Cardiac muscle cell (in vitro differentiated cells and primary cell): ENCODE measurements at regions not wholly inside any gene's neighbourhood (a gene's known extent, or its start where the extent isn't known, plus 50 kb on each side); places are given as distances from the start of the nearest gene placed in this dataset.
"Not testable (repeated sequence)": the region's sequence is repeated elsewhere in the genome, so short reads cannot be mapped to it uniquely, and the experiment has no call there.

Source experiments
- DNase-seq, 2 donors: peaks; one replicate each; pipeline versions ENCODE4 v3.0.0 to v3.0.0-alpha.2; 2010 to 2017; ENCODE audit warnings: low read depth in 1 of 2, low spot score in 1 of 2
- H3K27ac ChIP-seq: fragments of 200-600 bp; sonication (generic); 2 replicates; pipeline ENCODE4 v1.5.1; 2016
- H3K27me3 ChIP-seq: fragments of 200-600 bp; sonication (generic); 2 replicates; pipeline ENCODE4 v1.6.0; 2016; ENCODE audit warnings: control low read depth
- H3K36me3 ChIP-seq: fragments of 200-600 bp; sonication (generic); 2 replicates; pipeline ENCODE4 v1.5.1; 2016; ENCODE audit warnings: control low read depth
- H3K4me1 ChIP-seq: fragments of 200-600 bp; sonication (generic); 2 replicates; pipeline ENCODE4 v1.8.1; 2017; ENCODE audit warnings: low read depth, mild to moderate bottlenecking, mixed run types
- H3K4me3 ChIP-seq: fragments of 200-600 bp; sonication (generic); 2 replicates; pipeline ENCODE4 v1.5.1; 2016; ENCODE audit warnings: mild to moderate bottlenecking
- H3K9me3 ChIP-seq: fragments of 200-600 bp; sonication (generic); 2 replicates; pipeline ENCODE4 v1.5.1; 2017; ENCODE audit warnings: low read depth, mild to moderate bottlenecking, control low read depth
- CTCF ChIP-seq: IDR thresholded peaks from 2 replicates; pipeline ENCODE4 v1.5.1; 2012; ENCODE audit warnings: low read depth, mild to moderate bottlenecking, low read length

- Histone ChIP-seq H3K4me3 (no peak overlapping the region), H3K27me3 (peaks cover 6% of the 10 kb centered on the region), H3K9me3 (no peaks in the 10 kb centered on the region), H3K36me3 (no peaks in the 10 kb centered on the region), H3K4me1 (no peaks in the 10 kb centered on the region), H3K27ac (no peak overlapping the region)
- TF ChIP-seq CTCF: no peak
- DNase-seq: no peak
Measured at GRCh38 chr5:169389318-169389717, 88.4 kb upstream of the SLIT3 start.

- H3K9me3 ChIP-seq: no peaks in the 10 kb centered on the region
- DNase-seq: no peak
- H3K4me3 ChIP-seq: no peak overlapping the region
- no peaks in the 10 kb centered on the region for H3K36me3 ChIP-seq
- peaks cover 6% of the 10 kb centered on the region for H3K27me3 ChIP-seq
- H3K4me1 ChIP-seq: no peaks in the 10 kb centered on the region
- TF ChIP-seq CTCF: no peak
- no peak overlapping the region for H3K27ac ChIP-seq
Measured at GRCh38 chr5:169385636-169386035, 84.7 kb upstream of the SLIT3 start.

- Histone ChIP-seq H3K27me3 (peaks cover 6% of the 10 kb centered on the region), H3K27ac (no peak overlapping the region), H3K36me3 (no peaks in the 10 kb centered on the region), H3K4me3 (no peak overlapping the region), H3K9me3 (no peaks in the 10 kb centered on the region), H3K4me1 (no peaks in the 10 kb centered on the region)
- no peak for TF ChIP-seq CTCF
- peak in 1 of 2 donors; percentile 11 for DNase-seq
Measured at GRCh38 chr5:169384661-169385060, 83.7 kb upstream of the SLIT3 start.

GRCh38 chr5:169374761-169375160 is 73.8 kb upstream of the SLIT3 start:
- DNase-seq: no peak

GRCh38 chr5:169374111-169374510 is 73.2 kb upstream of the SLIT3 start:
- no peak for DNase-seq

More at GRCh38 chr5:169374761-169375160, 73.8 kb upstream of the SLIT3 start:
- no peak for TF ChIP-seq CTCF
- Histone ChIP-seq H3K36me3 (no peaks in the 10 kb centered on the region), H3K27me3 (no peaks in the 10 kb centered on the region), H3K4me3 (no peak overlapping the region), H3K4me1 (no peaks in the 10 kb centered on the region), H3K27ac (no peak overlapping the region), H3K9me3 (no peaks in the 10 kb centered on the region)

GRCh38 chr5:169371801-169372200 is 70.9 kb upstream of the SLIT3 start:
- not testable (repeated sequence) for H3K27ac ChIP-seq, H3K9me3 ChIP-seq, H3K36me3 ChIP-seq, H3K27me3 ChIP-seq, H3K4me1 ChIP-seq, DNase-seq, H3K4me3 ChIP-seq

More at GRCh38 chr5:169374111-169374510, 73.2 kb upstream of the SLIT3 start:
- H3K27ac ChIP-seq: no peak overlapping the region
- H3K36me3 ChIP-seq: no peaks in the 10 kb centered on the region
- no peak overlapping the region for H3K4me3 ChIP-seq
- no peaks in the 10 kb centered on the region for H3K27me3 ChIP-seq
- no peaks in the 10 kb centered on the region for H3K9me3 ChIP-seq
- TF ChIP-seq CTCF: no peak
- H3K4me1 ChIP-seq: no peaks in the 10 kb centered on the region
